ENCODE measurements at regions not wholly inside any gene's neighbourhood (a gene's known extent, or its start where the extent isn't known, plus 50 kb on each side); places are given as distances from the start of the nearest gene placed in this dataset.

GRCh38 chr5:155626592-155626991, 613.0 kb downstream of the KIF4B start:
- no peak for TF ChIP-seq CTCF (IDR thresholded peaks at IDR 0.05; ENCODE audit: extremely low read depth in 1 of 2, insufficient read depth in 1 of 2, low read depth in 1 of 2, low read length in 2 of 2)
- no peak for TF ChIP-seq POLR2AphosphoS5 (IDR thresholded peaks at IDR 0.05; ENCODE audit: insufficient read depth, low read depth, low read length)
- no peak for TF ChIP-seq GATA2 (IDR thresholded peaks at IDR 0.05; ENCODE audit: insufficient read depth, insufficient read length, low read depth, low read length)
- no peak for TF ChIP-seq EZH2 (IDR thresholded peaks at IDR 0.05; ENCODE audit: borderline replicate concordance, low read depth, low read length, severe bottlenecking)
- TF ChIP-seq, protein P1, sequence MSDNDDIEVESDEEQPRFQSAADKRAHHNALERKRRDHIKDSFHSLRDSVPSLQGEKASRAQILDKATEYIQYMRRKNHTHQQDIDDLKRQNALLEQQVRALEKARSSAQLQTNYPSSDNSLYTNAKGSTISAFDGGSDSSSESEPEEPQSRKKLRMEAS (IDR thresholded peaks at IDR 0.05; ENCODE audit: insufficient read depth, insufficient read length) = no peak
- no peak for TF ChIP-seq POLR2A (IDR thresholded peaks at IDR 0.05; ENCODE audit: low read depth, low read length)
- TF ChIP-seq FOS (IDR thresholded peaks at IDR 0.05; ENCODE audit: borderline replicate concordance, insufficient read depth, low read length) = no peak
- no peak for TF ChIP-seq MYC (IDR thresholded peaks at IDR 0.05; ENCODE audit: low read depth, low read length)
- TF ChIP-seq JUN (IDR thresholded peaks at IDR 0.05; ENCODE audit: borderline replicate concordance, insufficient read depth, insufficient read length, low read depth) = no peak

All from endothelial cell of umbilical vein (primary cell).